Pancreas (tissue), 10 donors: ENCODE measurements at regions not wholly inside any gene's neighbourhood (a gene's known extent, or its start where the extent isn't known, plus 50 kb on each side); places are given as distances from the start of the nearest gene placed in this dataset.
A peak's percentile ranks its signal among the peaks of the same experiment; 100 is the strongest.

Experiments
- ATAC-seq, 4 donors: fragments of 200-7000 bp; cut with Tn5 transposase; one replicate each; pipeline versions ENCODE4 v1.8.0 to v1.9.1; 2020; ENCODE audit warnings: mild to moderate bottlenecking in 4 of 4, moderate library complexity in 4 of 4
- DNase-seq, 6 donors: peaks; one replicate each; pipeline ENCODE4 v3.0.0-alpha.2; 2020
- FAIRE-seq: peaks from 2 replicates; lab custom pipeline; 2012; peaks lifted over from hg19 to GRCh38; lab: Jason Lieb, UNC
- H3K27ac ChIP-seq, 4 donors: fragments of 200-600 bp; sonication (generic); 1 replicate in 3 of 4; 2 replicates in 1 of 4; pipeline versions ENCODE4 v1.5.0 to v1.8.0; 2020
- H3K27me3 ChIP-seq, 4 donors: fragments of 200-600 bp; one replicate each; pipeline ENCODE4 v1.8.0; 2021
- H3K36me3 ChIP-seq, 3 donors: fragments of 200-600 bp; sonication (generic) in 1 of 3; one replicate each; pipeline versions ENCODE4 v1.5.0 to v1.8.0; 2020 to 2021
- H3K4me1 ChIP-seq, 3 donors: fragments of 200-600 bp; one replicate each; pipeline ENCODE4 v1.8.0; 2021
- H3K4me3 ChIP-seq, 4 donors: fragments of 200-600 bp; sonication (generic) in 2 of 4; one replicate each; pipeline versions ENCODE4 v1.5.0 to v1.8.0; 2020 to 2021
- H3K9me3 ChIP-seq, 4 donors: fragments of 200-600 bp; one replicate each; pipeline ENCODE4 v1.8.0; 2021
- WGBS, 2 donors: extraction: QIAGEN DNeasy Blood & Tissue Kit; methylation state at CpG; one replicate each; pipeline ENCODE4 v1.1.7; 2013; 5-methylcytosine and 5-hydroxymethylcytosine counted together
- intact Hi-C, 3 donors: fragments of 100-400 bp; cut with DNase I; formaldehyde crosslinking; loops; one replicate each; pipeline versions ENCODE4 v1.11.1 to v1.14.2; 2022
- TF ChIP-seq, protein P1 (sequence below), 4 donors: fragments of 200-600 bp; sonication (generic) in 3 of 4; IDR thresholded peaks; one replicate each; pipeline versions ENCODE4 v1.5.0 to v1.8.0; 2021; ENCODE audit warnings: antibody characterized with exemption in 4 of 4
- donor health status: healthy with polysubstance abuse.
- donor health status: DM: no; HTN: no; CAD: no; lungs with moderate emphysema.
- donor health status: DM: no; HTN: no; CAD: no.
- donor health status: control.
- donor health status: control.
- donor health status: Bipolar disorder and iron deficiency.
- donor health status: DM: yes; HTN: yes; CAD: no.
- donor health status: DM: no; HTN: no; CAD: no.
- donor health status: DM: no; HTN: no; CAD: no.
- donor health status: DM: yes; HTN: yes; CAD: no.

DNA sequence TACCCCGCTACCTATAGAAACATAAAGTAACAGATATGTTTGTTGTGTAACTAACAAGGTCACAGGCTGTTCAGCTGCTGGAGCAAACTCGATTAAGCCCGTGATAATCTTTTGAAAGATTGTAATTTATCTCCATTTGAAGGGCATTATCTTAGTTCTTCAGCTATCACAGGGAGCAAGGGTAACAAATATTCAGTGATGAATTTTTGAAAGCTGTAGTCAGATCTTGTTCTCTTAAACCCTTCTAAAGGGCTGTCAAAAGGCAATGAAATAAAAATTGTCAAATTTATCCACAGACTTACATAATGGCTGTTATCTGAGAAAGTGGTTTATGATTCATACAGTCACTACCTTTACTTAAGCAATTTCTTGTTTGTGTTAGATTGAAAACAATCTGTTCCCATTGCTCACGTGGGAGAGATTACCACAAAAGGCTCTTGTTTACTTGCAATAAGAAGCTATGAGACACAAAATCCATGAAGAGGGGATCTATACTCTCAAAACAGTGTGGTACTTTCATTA is 78.3 kb upstream of the ZNF608 start:
- peaks cover 21 to 27% (median 22%) of the 10 kb centered on the region in 3 donors for H3K4me1 ChIP-seq
- TF ChIP-seq, protein P1, sequence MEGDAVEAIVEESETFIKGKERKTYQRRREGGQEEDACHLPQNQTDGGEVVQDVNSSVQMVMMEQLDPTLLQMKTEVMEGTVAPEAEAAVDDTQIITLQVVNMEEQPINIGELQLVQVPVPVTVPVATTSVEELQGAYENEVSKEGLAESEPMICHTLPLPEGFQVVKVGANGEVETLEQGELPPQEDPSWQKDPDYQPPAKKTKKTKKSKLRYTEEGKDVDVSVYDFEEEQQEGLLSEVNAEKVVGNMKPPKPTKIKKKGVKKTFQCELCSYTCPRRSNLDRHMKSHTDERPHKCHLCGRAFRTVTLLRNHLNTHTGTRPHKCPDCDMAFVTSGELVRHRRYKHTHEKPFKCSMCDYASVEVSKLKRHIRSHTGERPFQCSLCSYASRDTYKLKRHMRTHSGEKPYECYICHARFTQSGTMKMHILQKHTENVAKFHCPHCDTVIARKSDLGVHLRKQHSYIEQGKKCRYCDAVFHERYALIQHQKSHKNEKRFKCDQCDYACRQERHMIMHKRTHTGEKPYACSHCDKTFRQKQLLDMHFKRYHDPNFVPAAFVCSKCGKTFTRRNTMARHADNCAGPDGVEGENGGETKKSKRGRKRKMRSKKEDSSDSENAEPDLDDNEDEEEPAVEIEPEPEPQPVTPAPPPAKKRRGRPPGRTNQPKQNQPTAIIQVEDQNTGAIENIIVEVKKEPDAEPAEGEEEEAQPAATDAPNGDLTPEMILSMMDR (IDR thresholded peaks at IDR 0.05): no peak
- WGBS, 2 donors: 16 to 18% methylated on average over 4 of the region's 4 CpGs
- peak overlapping the region in 3 of 4 donors; percentile 13 to 44 (median 31) for H3K27ac ChIP-seq
- no peaks in the 10 kb centered on the region for H3K27me3 ChIP-seq
- H3K9me3 ChIP-seq: no peaks in the 10 kb centered on the region
- FAIRE-seq (no peak), DNase-seq (peak in 1 of 6 donors; percentile 27), ATAC-seq (peak; percentile 91 to 94 (median 92))
- no peaks in the 10 kb centered on the region for H3K36me3 ChIP-seq
- peak overlapping the region in 1 of 4 donors; percentile 7 for H3K4me3 ChIP-seq
- intact Hi-C loops: no loop called here

DNA sequence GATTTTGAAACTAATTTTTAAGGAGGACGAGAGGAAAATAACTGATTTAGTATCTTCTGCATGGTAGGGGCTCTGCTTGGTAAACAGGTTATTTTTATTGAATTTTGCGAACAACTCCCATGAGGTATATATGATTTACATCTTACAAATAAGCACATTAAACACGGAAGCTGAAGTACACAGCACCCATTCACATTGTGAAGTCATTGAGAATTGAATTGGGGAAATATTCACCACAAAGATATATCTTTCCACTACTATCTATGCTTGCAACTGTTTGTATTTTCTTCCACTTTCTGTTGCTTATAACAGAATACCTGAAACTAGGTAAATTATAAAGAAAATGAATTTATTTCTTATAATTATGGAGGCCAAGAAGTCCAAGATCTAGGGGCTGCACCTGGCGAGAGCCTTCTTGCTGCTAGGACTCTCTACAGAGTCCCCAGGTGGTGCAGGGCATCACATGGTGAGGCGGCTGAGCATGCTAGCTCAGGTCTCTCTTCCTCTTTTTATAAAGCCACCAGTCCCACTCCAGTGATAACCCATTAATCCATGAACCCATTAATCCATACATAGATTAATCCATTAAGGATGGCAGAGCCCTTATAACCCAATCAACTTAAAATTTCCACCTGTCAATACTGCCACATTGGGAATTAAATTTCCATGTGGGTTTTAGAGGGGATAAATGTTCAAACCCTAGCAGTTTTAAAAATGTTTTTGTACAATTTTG is 79.0 kb upstream of the ZNF608 start:
- Histone ChIP-seq H3K36me3 (no peaks in the 10 kb centered on the region), H3K4me3 (peak overlapping the region in 1 of 4 donors; percentile 7), H3K27me3 (no peaks in the 10 kb centered on the region), H3K4me1 (peaks cover 21 to 27% (median 22%) of the 10 kb centered on the region in 3 donors), H3K9me3 (no peaks in the 10 kb centered on the region), H3K27ac (peak overlapping the region in 3 of 4 donors; percentile 13 to 44 (median 28))
- no peak for DNase-seq
- peak in 1 of 4 donors; percentile 21 for ATAC-seq
- WGBS, 2 donors: 88 to 91% methylated on average over 5 of the region's 5 CpGs
- intact Hi-C loops: no loop called here
- TF ChIP-seq, protein P1 (IDR thresholded peaks at IDR 0.05): no peak
- FAIRE-seq: no peak

DNA sequence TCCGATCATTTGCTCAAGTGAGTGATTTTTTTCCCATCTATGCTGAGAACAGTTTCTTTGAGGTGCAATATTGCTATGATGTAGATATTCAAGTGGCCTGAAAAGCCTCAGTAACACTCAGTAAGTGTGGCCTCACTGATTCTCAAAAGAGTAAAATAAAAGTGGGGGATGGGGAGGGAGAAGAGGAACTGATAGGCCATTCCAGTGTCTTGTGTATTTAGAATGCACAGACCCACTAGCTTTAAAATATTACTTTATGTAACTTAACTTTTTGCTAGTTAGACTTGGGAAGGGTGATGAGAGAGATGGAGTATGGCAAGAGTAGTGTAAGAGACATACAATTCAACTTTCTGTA is 79.5 kb upstream of the ZNF608 start:
- no peak for ATAC-seq
- Histone ChIP-seq H3K4me3 (no peak overlapping the region), H3K4me1 (peaks cover 21 to 27% (median 22%) of the 10 kb centered on the region in 3 donors), H3K36me3 (no peaks in the 10 kb centered on the region), H3K27ac (no peak overlapping the region), H3K27me3 (no peaks in the 10 kb centered on the region), H3K9me3 (no peaks in the 10 kb centered on the region)
- 97 to 100% methylated on average over 1 of the region's 1 CpG for WGBS, 2 donors
- TF ChIP-seq, protein P1 (IDR thresholded peaks at IDR 0.05): no peak
- no peak for DNase-seq
- intact Hi-C loops: no loop called here
- no peak for FAIRE-seq

DNA sequence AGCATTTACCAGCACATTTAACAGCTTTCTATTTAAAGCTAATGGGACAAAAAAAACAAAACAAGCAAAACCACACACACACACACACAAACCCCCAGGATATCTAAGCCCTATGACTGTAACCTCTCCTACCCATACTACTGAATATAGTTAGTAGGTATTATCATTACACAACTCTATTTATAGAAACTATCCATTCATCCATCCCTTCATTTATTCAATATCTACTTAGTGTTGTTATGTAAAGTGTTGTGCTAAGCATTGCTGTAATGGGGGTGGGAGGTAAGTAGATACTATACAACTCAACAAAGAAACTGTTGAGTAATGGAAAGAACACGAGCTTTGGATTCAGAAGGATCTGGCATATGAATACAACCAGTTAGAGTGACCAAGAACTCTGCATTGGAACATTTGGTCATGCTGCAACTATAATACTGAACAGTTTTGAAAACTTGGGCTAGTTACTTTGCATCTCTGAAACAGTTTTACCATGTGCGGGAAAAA is 82.3 kb upstream of the ZNF608 start:
- no peaks in the 10 kb centered on the region for H3K36me3 ChIP-seq
- TF ChIP-seq, protein P1 (IDR thresholded peaks at IDR 0.05): no peak
- H3K27me3 ChIP-seq: no peaks in the 10 kb centered on the region
- H3K4me3 ChIP-seq: no peak overlapping the region
- H3K4me1 ChIP-seq: peaks cover 16 to 20% (median 19%) of the 10 kb centered on the region in 3 donors
- no peak for ATAC-seq
- no peaks in the 10 kb centered on the region for H3K9me3 ChIP-seq
- no peak for FAIRE-seq
- intact Hi-C loops: no loop called here
- H3K27ac ChIP-seq: no peak overlapping the region
- 83 to 96% methylated on average over 2 of the region's 2 CpGs for WGBS, 2 donors
- no peak for DNase-seq
